CD4-positive, alpha-beta T cell (primary cell): ENCODE measurements at regions not wholly inside any gene's neighbourhood (a gene's known extent, or its start where the extent isn't known, plus 50 kb on each side); places are given as distances from the start of the nearest gene placed in this dataset.

Experiments
- ATAC-seq: fragments of 200-7000 bp; cut with Tn5 transposase; one replicate; pipeline ENCODE4 v1.10.0; 2022; ENCODE audit warnings: mild to moderate bottlenecking; ENCODE audit not compliant: poor library complexity
- CTCF ChIA-PET: fragments of 350-600 bp; sonication (Branson Sonifier 250); formaldehyde crosslinking; loops from one replicate; lab custom pipeline; 2021; ENCODE audit warnings: antibody characterized with exemption, inconsistent platforms; lab: Charles Lee
- POLR2A ChIA-PET: fragments of 350-600 bp; sonication (Branson Sonifier 250); formaldehyde crosslinking; loops from one replicate; lab custom pipeline; 2021; ENCODE audit warnings: antibody characterized with exemption, inconsistent platforms; lab: Charles Lee
- DNase-seq, 14 experiments: peaks; one replicate each; pipeline ENCODE4 v3.0.0-alpha.2; 2013 to 2020; ENCODE audit warnings: mixed read lengths in 2 of 14
- H3K27ac ChIP-seq, 2 donors: one replicate each; pipeline versions ENCODE4 v1.5.1 to v1.7.0; 2013; ENCODE audit warnings: low read length in 2 of 2, low read depth in 1 of 2, mild to moderate bottlenecking in 1 of 2
- H3K27me3 ChIP-seq, 2 experiments: 1 replicate in 1 of 2; 2 replicates in 1 of 2; pipeline versions ENCODE4 v1.6.1 to v1.7.0; 2013; ENCODE audit warnings: low read length in 2 of 2, control low read depth in 1 of 2, mild to moderate bottlenecking in 1 of 2, moderate library complexity in 1 of 2; ENCODE audit not compliant: insufficient read depth in 2 of 2, control insufficient read depth in 1 of 2
- H3K36me3 ChIP-seq: one replicate; pipeline ENCODE4 v1.6.1; 2013; ENCODE audit warnings: low read length, control low read depth; ENCODE audit not compliant: insufficient read depth
- H3K4me1 ChIP-seq: one replicate; pipeline ENCODE4 v1.6.1; 2013; ENCODE audit warnings: low read length, control low read depth; ENCODE audit not compliant: insufficient read depth
- H3K4me3 ChIP-seq: one replicate; pipeline ENCODE4 v1.5.1; 2013; ENCODE audit warnings: mild to moderate bottlenecking, low read length, moderate library complexity
- H3K9me3 ChIP-seq, 2 experiments: 1 replicate in 1 of 2; 2 replicates in 1 of 2; pipeline versions ENCODE4 v1.6.1 to v1.7.0; 2013; ENCODE audit warnings: low read length in 2 of 2, mild to moderate bottlenecking in 2 of 2, control low read depth in 1 of 2, moderate library complexity in 1 of 2; ENCODE audit not compliant: control insufficient read depth in 1 of 2, insufficient read depth in 1 of 2
- H3K27ac Mint-ChIP-seq: one replicate; pipeline ENCODE4 v1.8.0; 2020; ENCODE audit warnings: mixed read lengths
- H3K27me3 Mint-ChIP-seq: one replicate; pipeline ENCODE4 v1.8.0; 2021; ENCODE audit warnings: mixed read lengths
- H3K36me3 Mint-ChIP-seq: one replicate; pipeline ENCODE4 v1.8.0; 2021; ENCODE audit warnings: low read depth, mixed read lengths
- H3K4me1 Mint-ChIP-seq: one replicate; pipeline ENCODE4 v1.8.0; 2021; ENCODE audit warnings: low read depth, mixed read lengths
- H3K4me3 Mint-ChIP-seq: one replicate; pipeline ENCODE4 v1.8.0; 2020; ENCODE audit warnings: mild to moderate bottlenecking, mixed read lengths
- H3K9me3 Mint-ChIP-seq: one replicate; pipeline ENCODE4 v1.8.0; 2020; ENCODE audit warnings: mixed read lengths
- CTCF ChIP-seq: fragments of 200-600 bp; IDR thresholded peaks from one replicate; pipeline ENCODE4 v1.8.0; 2022; ENCODE audit warnings: antibody characterized with exemption, mild to moderate bottlenecking
- intact Hi-C, 2 experiments: fragments of 100-400 bp; cut with DNase I in 1 of 2; cut with micrococcal nuclease in 1 of 2; formaldehyde crosslinking; loops; one replicate each; pipeline versions ENCODE4 v1.15.1 to v1.9.0; 2023 to 2025; cut with DNase I, micrococcal nuclease

- Mint-ChIP-seq H3K4me1 (no peaks in the 10 kb centered on the region), H3K9me3 (peaks cover 8% of the 10 kb centered on the region), H3K36me3 (no peaks in the 10 kb centered on the region), H3K4me3 (no peak overlapping the region), H3K27ac (no peak overlapping the region), H3K27me3 (no peaks in the 10 kb centered on the region)
- ATAC-seq (no peak), DNase-seq (no peak)
- Histone ChIP-seq H3K9me3 (no peaks in the 10 kb centered on the region), H3K27ac (no peak overlapping the region), H3K27me3 (no peaks in the 10 kb centered on the region), H3K4me1 (no peaks in the 10 kb centered on the region), H3K36me3 (no peaks in the 10 kb centered on the region), H3K4me3 (no peak overlapping the region)
- ChIA-PET CTCF (no interaction called here), POLR2A (no interaction called here)
- intact Hi-C loops = no loop called here
- TF ChIP-seq CTCF = no peak
These were observed 102.9 kb upstream of the ETV1 start for GRCh38 chr7:14092331-14092730.

DNA sequence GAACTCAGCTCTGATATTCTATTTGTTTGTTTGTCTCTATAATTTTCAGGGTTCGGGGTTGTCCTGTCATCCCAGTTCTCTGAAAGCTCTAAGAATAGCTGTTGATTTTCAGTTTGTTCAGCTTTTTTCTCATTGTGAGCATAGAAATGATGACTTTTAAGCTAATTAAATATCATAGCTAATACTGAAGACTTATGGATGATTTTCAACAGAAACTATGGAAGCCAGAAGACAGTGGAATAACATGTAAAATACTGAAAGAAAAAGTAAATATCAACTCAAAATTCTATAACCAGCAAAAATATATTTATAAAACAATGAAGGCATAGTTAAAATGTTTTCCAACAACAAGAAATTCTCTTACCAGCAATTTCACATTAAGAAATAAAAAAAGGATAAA lies 96.4 kb upstream of the ETV1 start:
- H3K27ac Mint-ChIP-seq = no peak overlapping the region
- peaks cover 10% of the 10 kb centered on the region for H3K9me3 Mint-ChIP-seq
- intact Hi-C loops = no loop called here
- Histone ChIP-seq H3K4me3 (no peak overlapping the region), H3K36me3 (no peaks in the 10 kb centered on the region), H3K4me1 (no peaks in the 10 kb centered on the region), H3K27ac (no peak overlapping the region), H3K27me3 (no peaks in the 10 kb centered on the region), H3K9me3 (peaks cover 0 to 5% of the 10 kb centered on the region in 2 experiments)
- no peak overlapping the region for H3K4me3 Mint-ChIP-seq
- H3K27me3 Mint-ChIP-seq = no peaks in the 10 kb centered on the region
- H3K4me1 Mint-ChIP-seq = no peaks in the 10 kb centered on the region
- H3K36me3 Mint-ChIP-seq = no peaks in the 10 kb centered on the region
- no peak for TF ChIP-seq CTCF
- POLR2A ChIA-PET = no interaction called here
- no peak for DNase-seq
- no peak for ATAC-seq
- CTCF ChIA-PET = no interaction called here

DNA sequence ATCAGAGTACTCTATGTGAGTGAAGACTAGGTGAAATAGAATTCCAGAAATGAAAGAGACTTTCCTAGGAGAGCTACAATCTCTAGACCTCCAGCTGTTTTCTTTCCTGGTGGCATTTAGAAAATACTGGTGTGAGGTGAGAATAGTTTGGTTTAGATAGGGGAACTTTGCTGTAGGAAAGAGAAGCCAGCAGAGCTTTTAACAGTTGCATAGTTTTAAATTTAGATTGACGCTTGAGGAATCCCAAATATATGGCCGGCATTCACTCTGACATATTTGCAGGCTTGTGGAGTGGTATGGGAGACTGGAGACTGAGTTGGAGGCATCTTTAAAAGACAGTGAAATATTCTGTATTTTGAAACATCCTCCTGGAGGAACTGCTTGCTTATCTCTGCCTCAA lies 94.3 kb upstream of the ETV1 start:
- intact Hi-C loops = no loop called here
- ChIA-PET CTCF (no interaction called here), POLR2A (no interaction called here)
- H3K27ac ChIP-seq = no peak overlapping the region
- Mint-ChIP-seq H3K9me3 (peaks cover 8% of the 10 kb centered on the region), H3K27me3 (no peaks in the 10 kb centered on the region), H3K4me1 (no peaks in the 10 kb centered on the region), H3K27ac (no peak overlapping the region), H3K36me3 (no peaks in the 10 kb centered on the region), H3K4me3 (no peak overlapping the region)
- H3K36me3 ChIP-seq = no peaks in the 10 kb centered on the region
- no peak for TF ChIP-seq CTCF
- no peak for DNase-seq
- H3K4me1 ChIP-seq = no peaks in the 10 kb centered on the region
- H3K9me3 ChIP-seq = peaks cover 3 to 5% of the 10 kb centered on the region in 2 experiments
- no peak for ATAC-seq
- H3K4me3 ChIP-seq = no peak overlapping the region
- H3K27me3 ChIP-seq = no peaks in the 10 kb centered on the region
